Natural killer cell (primary cell): ENCODE measurements at regions not wholly inside any gene's neighbourhood (a gene's known extent, or its start where the extent isn't known, plus 50 kb on each side); places are given as distances from the start of the nearest gene placed in this dataset.
A peak's percentile ranks its signal among the peaks of the same experiment; 100 is the strongest.

Experiments
- ATAC-seq, 3 donors: fragments of 150-1000 bp in 2 of 3; fragments of 200-7000 bp in 1 of 3; cut with Tn5 transposase; 1 replicate in 1 of 3; 2 replicates in 2 of 3; pipeline ENCODE4 v1.10.0; 2021; ENCODE audit warnings: mild to moderate bottlenecking in 2 of 3, moderate library complexity in 2 of 3
- DNase-seq, 2 donors: peaks; one replicate each; pipeline versions ENCODE4 v3.0.0 to v3.0.0-alpha.2; 2013 to 2021; ENCODE audit warnings: mixed read lengths in 1 of 2
- H3K27ac ChIP-seq: one replicate; pipeline ENCODE4 v1.5.1; 2013; ENCODE audit warnings: mild to moderate bottlenecking, low read length
- H3K27me3 ChIP-seq: one replicate; pipeline ENCODE4 v1.6.1; 2013; ENCODE audit warnings: low read length; ENCODE audit not compliant: control insufficient read depth, insufficient read depth
- H3K36me3 ChIP-seq: one replicate; pipeline ENCODE4 v1.6.1; 2013; ENCODE audit warnings: low read length; ENCODE audit not compliant: control insufficient read depth, insufficient read depth
- H3K4me1 ChIP-seq: one replicate; pipeline ENCODE4 v1.6.1; 2013; ENCODE audit warnings: low read length; ENCODE audit not compliant: control insufficient read depth, insufficient read depth
- H3K4me3 ChIP-seq: one replicate; pipeline ENCODE4 v1.5.1; 2013; ENCODE audit warnings: low read length
- H3K9me3 ChIP-seq: one replicate; pipeline ENCODE4 v1.6.1; 2013; ENCODE audit warnings: low read length; ENCODE audit not compliant: control insufficient read depth, insufficient read depth
- H3K27ac Mint-ChIP-seq, 2 donors: one replicate each; pipeline ENCODE4 v1.8.0; 2022; ENCODE audit warnings: mild to moderate bottlenecking in 2 of 2, mixed read lengths in 2 of 2, moderate library complexity in 1 of 2
- H3K27me3 Mint-ChIP-seq, 2 donors: one replicate each; pipeline ENCODE4 v1.8.0; 2022; ENCODE audit warnings: low read depth in 2 of 2, mixed read lengths in 2 of 2
- H3K36me3 Mint-ChIP-seq: one replicate; pipeline ENCODE4 v1.8.0; 2022; ENCODE audit warnings: mixed read lengths
- H3K4me1 Mint-ChIP-seq, 2 donors: one replicate each; pipeline ENCODE4 v1.8.0; 2022; ENCODE audit warnings: mixed read lengths in 2 of 2
- H3K4me3 Mint-ChIP-seq: one replicate; pipeline ENCODE4 v1.8.0; 2022; ENCODE audit warnings: mild to moderate bottlenecking, moderate library complexity, mixed read lengths
- H3K9me3 Mint-ChIP-seq, 2 donors: one replicate each; pipeline ENCODE4 v1.8.0; 2022; ENCODE audit warnings: mixed read lengths in 2 of 2
- WGBS: methylation state at CpG from one replicate; pipeline ENCODE4 v1.1.7; 2013; ENCODE audit warnings: missing lambda C conversion rate; ENCODE audit not compliant: insufficient coverage; 5-methylcytosine and 5-hydroxymethylcytosine counted together
- intact Hi-C: fragments of 100-400 bp; cut with micrococcal nuclease; formaldehyde crosslinking; loops from one replicate; pipeline ENCODE4 v1.14.2; 2022
- TF ChIP-seq, protein P1 (sequence below): fragments of 200-600 bp; IDR thresholded peaks from one replicate; pipeline ENCODE4 v1.8.0; 2022; ENCODE audit warnings: antibody characterized with exemption

DNA sequence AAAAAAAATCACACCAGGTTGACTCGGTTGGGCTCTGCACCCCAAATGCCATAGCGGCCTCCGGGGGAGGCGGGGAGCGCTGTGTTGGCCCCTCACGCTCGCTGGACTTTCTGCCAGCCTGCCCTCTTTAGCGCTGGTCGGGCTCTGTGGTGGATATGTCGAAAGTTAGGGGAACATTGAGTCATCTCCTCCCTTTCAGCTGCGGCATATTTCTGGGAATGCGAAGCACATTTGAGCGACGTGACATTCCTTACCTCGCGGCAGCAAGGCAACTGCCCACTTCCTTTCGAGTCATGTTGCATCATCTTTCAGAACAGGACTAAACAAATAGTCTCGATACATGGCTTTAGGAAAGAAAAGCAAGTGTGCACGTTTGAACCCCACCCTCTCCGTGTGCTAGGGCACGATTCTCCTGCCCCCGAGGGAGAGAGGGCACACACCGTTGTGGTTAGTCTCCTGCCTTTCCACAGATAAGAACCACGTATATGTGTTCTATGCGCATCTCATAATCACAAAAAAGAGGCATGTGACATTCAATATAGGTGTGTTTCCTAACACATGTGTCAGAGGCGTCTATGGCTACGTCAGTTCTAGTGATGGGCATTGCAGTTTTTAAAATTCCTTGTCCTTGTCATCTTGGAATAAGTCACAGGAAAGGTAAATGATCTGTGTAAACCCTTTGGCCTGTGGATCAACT lies 105.9 kb upstream of the SLC45A1 start:
- H3K4me3 Mint-ChIP-seq: peak overlapping the region; percentile 59
- no peak overlapping the region for H3K4me3 ChIP-seq
- ATAC-seq: no peak

DNA sequence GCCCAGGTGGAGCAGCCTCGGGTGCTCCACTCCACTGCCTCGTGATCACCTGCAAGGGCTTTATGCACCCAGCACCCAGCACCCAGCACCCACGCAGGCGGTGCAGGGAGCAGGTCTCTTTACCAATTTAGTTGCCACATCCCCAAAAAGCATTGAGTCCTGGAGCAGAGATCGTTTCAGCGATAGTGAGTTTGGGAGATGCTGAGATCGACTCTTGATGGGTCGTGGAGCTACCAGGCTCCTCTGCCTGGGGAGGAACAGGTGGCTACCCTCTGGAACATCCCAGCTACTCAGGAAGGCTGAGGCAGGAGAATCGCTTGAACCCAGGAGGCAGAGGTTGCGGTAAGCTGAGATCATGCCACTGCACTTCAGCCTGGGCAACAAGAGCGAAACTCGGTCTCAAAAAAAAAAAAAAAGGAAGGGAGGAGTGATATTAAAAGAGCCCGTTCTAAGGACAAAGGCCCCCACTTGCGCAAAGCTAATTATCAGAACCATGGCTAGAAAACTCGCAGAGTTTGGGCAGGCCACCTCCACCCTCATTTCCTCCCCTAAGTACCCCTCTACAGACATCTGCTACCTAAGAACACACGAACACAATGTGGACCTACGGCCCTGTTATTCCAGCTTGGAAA lies 106.5 kb upstream of the SLC45A1 start:
- H3K36me3 Mint-ChIP-seq: no peaks in the 10 kb centered on the region
- Histone ChIP-seq H3K36me3 (no peaks in the 10 kb centered on the region), H3K4me1 (no peaks in the 10 kb centered on the region), H3K27ac (no peak overlapping the region), H3K9me3 (no peaks in the 10 kb centered on the region), H3K4me3 (no peak overlapping the region), H3K27me3 (peaks cover 4% of the 10 kb centered on the region)
- TF ChIP-seq, protein P1, sequence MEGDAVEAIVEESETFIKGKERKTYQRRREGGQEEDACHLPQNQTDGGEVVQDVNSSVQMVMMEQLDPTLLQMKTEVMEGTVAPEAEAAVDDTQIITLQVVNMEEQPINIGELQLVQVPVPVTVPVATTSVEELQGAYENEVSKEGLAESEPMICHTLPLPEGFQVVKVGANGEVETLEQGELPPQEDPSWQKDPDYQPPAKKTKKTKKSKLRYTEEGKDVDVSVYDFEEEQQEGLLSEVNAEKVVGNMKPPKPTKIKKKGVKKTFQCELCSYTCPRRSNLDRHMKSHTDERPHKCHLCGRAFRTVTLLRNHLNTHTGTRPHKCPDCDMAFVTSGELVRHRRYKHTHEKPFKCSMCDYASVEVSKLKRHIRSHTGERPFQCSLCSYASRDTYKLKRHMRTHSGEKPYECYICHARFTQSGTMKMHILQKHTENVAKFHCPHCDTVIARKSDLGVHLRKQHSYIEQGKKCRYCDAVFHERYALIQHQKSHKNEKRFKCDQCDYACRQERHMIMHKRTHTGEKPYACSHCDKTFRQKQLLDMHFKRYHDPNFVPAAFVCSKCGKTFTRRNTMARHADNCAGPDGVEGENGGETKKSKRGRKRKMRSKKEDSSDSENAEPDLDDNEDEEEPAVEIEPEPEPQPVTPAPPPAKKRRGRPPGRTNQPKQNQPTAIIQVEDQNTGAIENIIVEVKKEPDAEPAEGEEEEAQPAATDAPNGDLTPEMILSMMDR: no peak
- H3K9me3 Mint-ChIP-seq: no peaks in the 10 kb centered on the region
- peaks cover 12 to 14% of the 10 kb centered on the region in 2 donors for H3K4me1 Mint-ChIP-seq
- intact Hi-C loops: loop anchor here (10.0 kb wide), 1 partner anchor 97 kb away; no protein-coding TSS in a partner anchor
- DNase-seq: no peak
- ATAC-seq: no peak
- H3K27ac Mint-ChIP-seq: peak overlapping the region in 1 of 2 donors; percentile 52
- no peak overlapping the region for H3K4me3 Mint-ChIP-seq
- WGBS: 69% methylated on average over 17 of the region's 17 CpGs
- H3K27me3 Mint-ChIP-seq: peaks cover 28 to 43% of the 10 kb centered on the region in 2 donors

More for the DNA sequence above, 105.9 kb upstream of the SLC45A1 start:
- intact Hi-C loops: loop anchor here (10.0 kb wide), 1 partner anchor 97 kb away; no protein-coding TSS in a partner anchor
- Mint-ChIP-seq H3K36me3 (no peaks in the 10 kb centered on the region), H3K9me3 (no peaks in the 10 kb centered on the region), H3K27ac (peak overlapping the region in 1 of 2 donors; percentile 52), H3K4me1 (peaks cover 12 to 20% of the 10 kb centered on the region in 2 donors), H3K27me3 (peaks cover 32 to 43% of the 10 kb centered on the region in 2 donors)
- no peak overlapping the region for H3K27ac ChIP-seq
- no peaks in the 10 kb centered on the region for H3K9me3 ChIP-seq
- TF ChIP-seq, protein P1: no peak
- no peaks in the 10 kb centered on the region for H3K36me3 ChIP-seq
- no peak for DNase-seq
- H3K4me1 ChIP-seq: peaks cover 6% of the 10 kb centered on the region
- H3K27me3 ChIP-seq: peaks cover 4% of the 10 kb centered on the region
- WGBS: 30% methylated on average over 27 of the region's 27 CpGs

DNA sequence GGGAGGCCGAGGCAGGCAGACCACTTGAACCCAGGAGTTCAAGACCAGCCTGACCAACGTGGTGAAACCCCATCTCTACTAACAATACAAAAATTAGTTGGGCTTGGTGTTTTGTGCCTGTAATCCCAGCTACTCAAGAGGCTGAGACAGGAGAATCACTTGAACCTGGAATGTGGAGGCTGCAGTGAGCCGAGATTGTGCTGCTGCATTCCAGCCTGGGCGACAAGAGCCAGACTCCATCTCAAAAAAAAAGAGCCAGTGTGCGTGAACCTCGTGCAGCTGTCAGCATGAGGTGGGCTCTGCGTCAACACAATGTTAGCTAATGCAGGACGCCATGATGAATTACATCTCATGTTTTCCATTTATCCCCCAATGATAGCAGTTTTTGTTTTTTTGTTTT lies 110.7 kb upstream of the SLC45A1 start:
- intact Hi-C loops: no loop called here
- no peak for ATAC-seq
- WGBS: 93% methylated on average over 7 of the region's 8 CpGs
- no peak for DNase-seq
- H3K27me3 ChIP-seq: peaks cover 3% of the 10 kb centered on the region
- H3K4me3 ChIP-seq: no peak overlapping the region
- Mint-ChIP-seq H3K9me3 (no peaks in the 10 kb centered on the region), H3K27ac (no peak overlapping the region), H3K4me1 (peaks cover 7 to 9% of the 10 kb centered on the region in 2 donors), H3K4me3 (no peak overlapping the region), H3K36me3 (no peaks in the 10 kb centered on the region), H3K27me3 (peaks cover 11 to 20% of the 10 kb centered on the region in 2 donors)
- H3K4me1 ChIP-seq: no peaks in the 10 kb centered on the region
- H3K9me3 ChIP-seq: no peaks in the 10 kb centered on the region
- H3K36me3 ChIP-seq: no peaks in the 10 kb centered on the region
- H3K27ac ChIP-seq: no peak overlapping the region
- TF ChIP-seq, protein P1: no peak
